CD4-positive, alpha-beta memory T cell (primary cell): ENCODE measurements at regions not wholly inside any gene's neighbourhood (a gene's known extent, or its start where the extent isn't known, plus 50 kb on each side); places are given as distances from the start of the nearest gene placed in this dataset.

ENCODE experiments used
- CTCF ChIA-PET: fragments of 350-600 bp; sonication (Branson Sonifier 250); formaldehyde crosslinking; loops from one replicate; lab custom pipeline; 2021; ENCODE audit warnings: inconsistent platforms; ENCODE audit not compliant: partially characterized antibody; lab: Charles Lee
- POLR2A ChIA-PET: fragments of 350-600 bp; sonication (Branson Sonifier 250); formaldehyde crosslinking; loops from one replicate; lab custom pipeline; 2021; ENCODE audit not compliant: partially characterized antibody; lab: Charles Lee
- DNase-seq, 5 donors: peaks; one replicate each; pipeline versions ENCODE4 v3.0.0 to v3.0.0-alpha.2; 2020 to 2022; ENCODE audit warnings: mixed read lengths in 1 of 5
- H3K27ac ChIP-seq: one replicate; pipeline ENCODE4 v1.7.0; 2013; ENCODE audit warnings: low read depth, low read length
- H3K27me3 ChIP-seq: 2 replicates; pipeline ENCODE4 v1.7.0; 2013; ENCODE audit warnings: mild to moderate bottlenecking, low read length, moderate library complexity; ENCODE audit not compliant: insufficient read depth
- H3K36me3 ChIP-seq: 2 replicates; pipeline ENCODE4 v1.7.0; 2013; ENCODE audit warnings: mild to moderate bottlenecking, low read length, moderate library complexity; ENCODE audit not compliant: insufficient read depth
- H3K4me1 ChIP-seq: 2 replicates; pipeline ENCODE4 v1.7.0; 2013; ENCODE audit warnings: mild to moderate bottlenecking, low read length, moderate library complexity; ENCODE audit not compliant: insufficient read depth
- H3K4me3 ChIP-seq, 2 donors: one replicate each; pipeline ENCODE4 v1.7.0; 2013; ENCODE audit warnings: low read length in 2 of 2, mild to moderate bottlenecking in 1 of 2
- H3K9me3 ChIP-seq, 2 donors: one replicate each; pipeline ENCODE4 v1.7.0; 2013; ENCODE audit warnings: low read length in 2 of 2, control low read depth in 1 of 2; ENCODE audit not compliant: control insufficient read depth in 1 of 2
- H3K27ac Mint-ChIP-seq, 7 donors: one replicate each; pipeline ENCODE4 v1.8.0; 2020 to 2021; ENCODE audit warnings: mixed read lengths in 7 of 7, mild to moderate bottlenecking in 6 of 7, inconsistent platforms in 3 of 7, moderate library complexity in 3 of 7
- H3K27me3 Mint-ChIP-seq, 2 donors: one replicate each; pipeline ENCODE4 v1.8.0; 2020 to 2021; ENCODE audit warnings: mixed read lengths in 2 of 2
- H3K36me3 Mint-ChIP-seq, 2 donors: one replicate each; pipeline ENCODE4 v1.8.0; 2020 to 2021; ENCODE audit warnings: mixed read lengths in 2 of 2, inconsistent platforms in 1 of 2, mild to moderate bottlenecking in 1 of 2
- H3K4me1 Mint-ChIP-seq, 4 donors: one replicate each; pipeline ENCODE4 v1.8.0; 2020 to 2021; ENCODE audit warnings: mixed read lengths in 4 of 4, mild to moderate bottlenecking in 1 of 4
- H3K4me3 Mint-ChIP-seq, 8 donors: one replicate each; pipeline ENCODE4 v1.8.0; 2020 to 2021; ENCODE audit warnings: mixed read lengths in 8 of 8, mild to moderate bottlenecking in 7 of 8, moderate library complexity in 6 of 8, inconsistent platforms in 3 of 8
- H3K9me3 Mint-ChIP-seq, 8 donors: one replicate each; pipeline ENCODE4 v1.8.0; 2020 to 2021; ENCODE audit warnings: mixed read lengths in 8 of 8, mild to moderate bottlenecking in 5 of 8, inconsistent platforms in 3 of 8, moderate library complexity in 1 of 8
- intact Hi-C: fragments of 100-400 bp; cut with micrococcal nuclease; formaldehyde crosslinking; loops from one replicate; pipeline ENCODE4 v1.15.1; 2023

DNA sequence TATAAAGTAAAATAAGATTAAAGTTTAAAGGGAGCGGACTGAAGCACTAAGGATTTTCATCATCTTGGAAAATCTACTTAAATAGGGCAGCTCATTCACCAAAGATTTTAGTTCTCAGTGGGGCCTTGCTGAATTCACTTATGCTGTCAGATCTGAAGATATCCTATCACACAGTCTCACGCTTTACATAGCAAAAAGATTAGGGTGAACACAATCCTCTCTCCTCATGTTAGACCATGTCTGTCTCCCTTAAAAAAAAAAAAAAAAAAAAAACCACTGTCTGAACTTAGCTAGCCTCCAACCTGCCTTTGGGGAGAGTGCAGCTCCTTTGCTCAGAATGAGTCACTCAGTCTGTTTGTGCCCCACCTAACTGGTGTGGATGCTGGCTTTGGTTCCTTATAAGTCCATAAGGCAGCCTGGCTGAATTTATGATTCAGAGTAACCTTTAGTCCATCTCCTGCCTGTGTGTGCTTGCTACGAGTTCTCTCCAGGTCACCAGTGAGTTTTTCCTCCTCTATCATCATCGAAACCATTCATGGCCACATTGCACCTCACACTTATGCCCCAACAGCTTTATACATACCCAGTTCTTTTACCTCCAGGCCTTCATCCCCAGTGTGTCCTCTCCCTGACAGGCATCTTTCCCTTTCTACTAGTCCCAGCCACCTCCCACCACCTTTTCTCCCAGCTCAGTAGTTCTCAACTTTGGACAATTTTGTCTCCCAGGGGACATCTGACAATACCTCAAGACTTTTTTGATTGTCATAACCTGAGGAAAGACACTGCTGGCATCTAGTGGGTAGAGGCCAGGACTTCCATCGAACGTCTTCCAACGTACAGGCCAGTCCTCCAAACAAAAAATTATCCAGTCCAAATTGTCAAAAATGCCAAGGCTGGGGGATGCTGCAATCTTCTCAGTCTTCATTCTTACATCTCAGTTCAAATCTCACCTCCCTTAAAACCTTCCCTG lies 220.7 kb upstream of the EMCN start:
- DNase-seq: no peak
- POLR2A ChIA-PET: no interaction called here
- Histone ChIP-seq H3K27me3 (no peaks in the 10 kb centered on the region), H3K27ac (no peak overlapping the region), H3K4me1 (no peaks in the 10 kb centered on the region), H3K4me3 (no peak overlapping the region), H3K36me3 (no peaks in the 10 kb centered on the region), H3K9me3 (peaks cover 0 to 3% of the 10 kb centered on the region in 2 donors)
- Mint-ChIP-seq H3K27me3 (peaks cover 2 to 3% of the 10 kb centered on the region in 2 donors), H3K9me3 (peaks cover 0 to 8% (median 7%) of the 10 kb centered on the region in 8 donors), H3K27ac (no peak overlapping the region), H3K36me3 (no peaks in the 10 kb centered on the region), H3K4me3 (no peak overlapping the region), H3K4me1 (peaks cover 0 to 1% (median 0%) of the 10 kb centered on the region in 4 donors)
- CTCF ChIA-PET: interaction anchor here (1.9 kb wide), 1 partner anchor 9 kb away, joined by 5 read pairs; no protein-coding TSS in a partner anchor
- intact Hi-C loops: no loop called here

DNA sequence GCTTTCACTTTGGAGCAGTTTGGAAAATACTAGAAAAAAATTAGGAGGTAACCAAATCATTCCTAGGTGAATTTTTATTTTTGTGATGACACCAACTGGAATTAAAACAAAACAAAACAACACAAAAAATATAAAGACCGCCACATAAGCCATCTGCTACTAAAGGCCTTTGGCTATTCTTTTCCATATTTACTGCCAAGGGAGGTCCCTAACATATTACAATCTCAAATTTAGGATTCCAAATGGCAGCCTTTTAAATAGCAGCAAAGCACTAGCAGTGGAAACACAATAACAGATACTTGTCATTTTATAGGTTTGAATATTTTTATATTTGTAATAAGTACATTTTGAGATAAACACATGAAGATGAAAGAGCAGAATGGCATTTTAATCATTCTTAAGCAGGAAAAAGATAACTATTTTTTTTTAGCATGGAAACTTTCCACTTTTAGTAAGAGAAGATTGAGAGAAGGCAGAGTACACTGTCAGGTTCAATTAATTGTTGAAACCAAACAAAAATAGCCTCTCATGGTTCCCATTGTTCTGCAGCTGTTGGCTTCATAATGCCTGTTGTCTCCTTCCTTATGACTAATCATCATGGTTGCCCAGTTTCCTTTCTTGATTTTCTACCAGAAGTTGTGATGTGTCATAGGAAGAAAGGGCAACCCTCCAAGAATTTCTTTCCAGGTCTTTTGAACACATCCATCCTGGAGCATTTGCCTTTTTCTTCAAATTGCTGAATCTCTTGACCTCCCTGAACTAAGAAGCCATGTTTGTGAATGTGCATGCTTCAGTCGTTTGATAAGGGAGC lies 219.0 kb upstream of the EMCN start:
- Mint-ChIP-seq H3K27ac (no peak overlapping the region), H3K36me3 (no peaks in the 10 kb centered on the region), H3K27me3 (peaks cover 2 to 3% of the 10 kb centered on the region in 2 donors), H3K9me3 (peaks cover 2 to 12% (median 8%) of the 10 kb centered on the region in 8 donors), H3K4me1 (peaks cover 0 to 1% (median 0%) of the 10 kb centered on the region in 4 donors), H3K4me3 (no peak overlapping the region)
- ChIA-PET CTCF (no interaction called here), POLR2A (no interaction called here)
- intact Hi-C loops: no loop called here
- Histone ChIP-seq H3K36me3 (no peaks in the 10 kb centered on the region), H3K4me1 (no peaks in the 10 kb centered on the region), H3K4me3 (no peak overlapping the region), H3K9me3 (peaks cover 0 to 4% of the 10 kb centered on the region in 2 donors), H3K27ac (no peak overlapping the region), H3K27me3 (no peaks in the 10 kb centered on the region)
- DNase-seq: no peak

- DNase-seq: no peak
- Mint-ChIP-seq H3K27me3 (peaks cover 0 to 3% of the 10 kb centered on the region in 2 donors), H3K4me1 (no peaks in the 10 kb centered on the region), H3K9me3 (peaks cover 0 to 13% (median 5%) of the 10 kb centered on the region in 8 donors), H3K36me3 (no peaks in the 10 kb centered on the region), H3K4me3 (no peak overlapping the region), H3K27ac (no peak overlapping the region)
- ChIA-PET CTCF (interaction anchor here (1.3 kb wide), 1 partner anchor 9 kb away, joined by 5 read pairs; no protein-coding TSS in a partner anchor), POLR2A (no interaction called here)
- Histone ChIP-seq H3K27me3 (no peaks in the 10 kb centered on the region), H3K4me1 (no peaks in the 10 kb centered on the region), H3K27ac (no peak overlapping the region), H3K9me3 (peaks cover 0 to 4% of the 10 kb centered on the region in 2 donors), H3K36me3 (no peaks in the 10 kb centered on the region), H3K4me3 (no peak overlapping the region)
- intact Hi-C loops: no loop called here
Measured at GRCh38 chr4:100728861-100729260, 211.0 kb upstream of the EMCN start.

GRCh38 chr4:100722866-100723459 lies 205.1 kb upstream of the EMCN start:
- H3K9me3 Mint-ChIP-seq: peaks cover 2 to 24% (median 6%) of the 10 kb centered on the region in 8 donors
- H3K9me3 ChIP-seq: no peaks in the 10 kb centered on the region
- ChIA-PET CTCF (no interaction called here), POLR2A (no interaction called here)
- H3K27me3 Mint-ChIP-seq: peaks cover 12 to 13% of the 10 kb centered on the region in 2 donors
- no peaks in the 10 kb centered on the region for H3K36me3 ChIP-seq
- no peak for DNase-seq
- no peak overlapping the region for H3K27ac ChIP-seq
- H3K4me1 ChIP-seq: no peaks in the 10 kb centered on the region
- H3K4me3 ChIP-seq: no peak overlapping the region
- no peak overlapping the region for H3K4me3 Mint-ChIP-seq
- H3K27ac Mint-ChIP-seq: no peak overlapping the region
- H3K4me1 Mint-ChIP-seq: no peaks in the 10 kb centered on the region
- H3K36me3 Mint-ChIP-seq: no peaks in the 10 kb centered on the region
- intact Hi-C loops: no loop called here
- H3K27me3 ChIP-seq: no peaks in the 10 kb centered on the region

GRCh38 chr4:100722133-100722532 lies 204.3 kb upstream of the EMCN start:
- no peak overlapping the region for H3K27ac ChIP-seq
- no peaks in the 10 kb centered on the region for H3K27me3 ChIP-seq
- ChIA-PET CTCF (no interaction called here), POLR2A (no interaction called here)
- DNase-seq: no peak
- H3K36me3 Mint-ChIP-seq: no peaks in the 10 kb centered on the region
- H3K9me3 ChIP-seq: no peaks in the 10 kb centered on the region
- no peak overlapping the region for H3K4me3 Mint-ChIP-seq
- peaks cover 4 to 24% (median 6%) of the 10 kb centered on the region in 8 donors for H3K9me3 Mint-ChIP-seq
- intact Hi-C loops: no loop called here
- H3K36me3 ChIP-seq: no peaks in the 10 kb centered on the region
- peaks cover 12 to 13% of the 10 kb centered on the region in 2 donors for H3K27me3 Mint-ChIP-seq
- no peaks in the 10 kb centered on the region for H3K4me1 Mint-ChIP-seq
- H3K27ac Mint-ChIP-seq: no peak overlapping the region
- H3K4me1 ChIP-seq: no peaks in the 10 kb centered on the region
- H3K4me3 ChIP-seq: no peak overlapping the region

- H3K27me3 Mint-ChIP-seq: peaks cover 12 to 13% of the 10 kb centered on the region in 2 donors
- no peak for DNase-seq
- no peak overlapping the region for H3K27ac ChIP-seq
- H3K4me3 Mint-ChIP-seq: no peak overlapping the region
- ChIA-PET POLR2A (no interaction called here), CTCF (no interaction called here)
- H3K27ac Mint-ChIP-seq: no peak overlapping the region
- no peaks in the 10 kb centered on the region for H3K27me3 ChIP-seq
- H3K9me3 ChIP-seq: no peaks in the 10 kb centered on the region
- H3K9me3 Mint-ChIP-seq: peaks cover 4 to 24% (median 8%) of the 10 kb centered on the region in 8 donors
- no peaks in the 10 kb centered on the region for H3K4me1 ChIP-seq
- intact Hi-C loops: no loop called here
- no peaks in the 10 kb centered on the region for H3K36me3 Mint-ChIP-seq
- no peaks in the 10 kb centered on the region for H3K4me1 Mint-ChIP-seq
- no peak overlapping the region for H3K4me3 ChIP-seq
- no peaks in the 10 kb centered on the region for H3K36me3 ChIP-seq
Measured at GRCh38 chr4:100721490-100721889, 203.7 kb upstream of the EMCN start.

- peaks cover 4 to 24% (median 8%) of the 10 kb centered on the region in 8 donors for H3K9me3 Mint-ChIP-seq
- POLR2A ChIA-PET: no interaction called here
- H3K4me3 Mint-ChIP-seq: no peak overlapping the region
- H3K27ac ChIP-seq: no peak overlapping the region
- H3K27me3 Mint-ChIP-seq: peaks cover 12 to 13% of the 10 kb centered on the region in 2 donors
- H3K4me1 ChIP-seq: no peaks in the 10 kb centered on the region
- no peaks in the 10 kb centered on the region for H3K36me3 ChIP-seq
- intact Hi-C loops: no loop called here
- no peaks in the 10 kb centered on the region for H3K4me1 Mint-ChIP-seq
- no peaks in the 10 kb centered on the region for H3K27me3 ChIP-seq
- no peaks in the 10 kb centered on the region for H3K36me3 Mint-ChIP-seq
- no peak for DNase-seq
- H3K9me3 ChIP-seq: no peaks in the 10 kb centered on the region
- H3K4me3 ChIP-seq: no peak overlapping the region
- CTCF ChIA-PET: no interaction called here
- no peak overlapping the region for H3K27ac Mint-ChIP-seq
Measured at GRCh38 chr4:100721077-100721476, 203.3 kb upstream of the EMCN start.
